Astrocyte of the cerebellum (primary cell): ENCODE measurements at regions not wholly inside any gene's neighbourhood (a gene's known extent, or its start where the extent isn't known, plus 50 kb on each side); places are given as distances from the start of the nearest gene placed in this dataset.

Source experiments
- DNase-seq: peaks from one replicate; pipeline ENCODE4 v3.0.0-alpha.2; 2011; ENCODE audit warnings: low read depth
- H3K4me3 ChIP-seq: 2 replicates; pipeline ENCODE4 v1.5.1; 2011; ENCODE audit warnings: mild to moderate bottlenecking, low read depth, low read length, moderate library complexity
- CTCF ChIP-seq: IDR thresholded peaks from 2 replicates; pipeline ENCODE4 v1.5.1; 2012; ENCODE audit warnings: low read length, low read depth, moderate library complexity, mild to moderate bottlenecking; ENCODE audit errors: missing control alignments
- in situ Hi-C: cut with HindIII; loops from 2 replicates; pipeline ENCODE4 v1.10.0; 2017; ENCODE audit warnings: low sequenced_read_pairs

- no peak for TF ChIP-seq CTCF
- DNase-seq, result peak; percentile 44
- in situ Hi-C loops, result no loop called here
- H3K4me3 ChIP-seq, result no peak overlapping the region
Measured at GRCh38 chr6:164151161-164152120, 736.9 kb downstream of the QKI start.

GRCh38 chr6:164150232-164150631, 735.7 kb downstream of the QKI start:
- in situ Hi-C loops, result no loop called here
- DNase-seq, result no peak
- no peak for TF ChIP-seq CTCF
- H3K4me3 ChIP-seq, result no peak overlapping the region

GRCh38 chr6:164148788-164149187, 734.3 kb downstream of the QKI start:
- DNase-seq, result no peak
- no peak overlapping the region for H3K4me3 ChIP-seq
- in situ Hi-C loops, result no loop called here
- TF ChIP-seq CTCF, result no peak

- no peak for DNase-seq
- in situ Hi-C loops, result no loop called here
- no peak overlapping the region for H3K4me3 ChIP-seq
- no peak for TF ChIP-seq CTCF
Measured at GRCh38 chr6:164144316-164144715, 729.8 kb downstream of the QKI start.

GRCh38 chr6:164142322-164142721, 727.8 kb downstream of the QKI start:
- DNase-seq, result no peak
- in situ Hi-C loops, result no loop called here
- no peak overlapping the region for H3K4me3 ChIP-seq
- TF ChIP-seq CTCF, result no peak

- DNase-seq, result no peak
- no peak overlapping the region for H3K4me3 ChIP-seq
- no peak for TF ChIP-seq CTCF
- in situ Hi-C loops, result no loop called here
Measured at GRCh38 chr6:164135511-164136132, 721.1 kb downstream of the QKI start.
